Astrocyte of the cerebellum (primary cell): ENCODE measurements at regions not wholly inside any gene's neighbourhood (a gene's known extent, or its start where the extent isn't known, plus 50 kb on each side); places are given as distances from the start of the nearest gene placed in this dataset.

Experiments
- DNase-seq: peaks from one replicate; pipeline ENCODE4 v3.0.0-alpha.2; 2011; ENCODE audit warnings: low read depth
- H3K4me3 ChIP-seq: 2 replicates; pipeline ENCODE4 v1.5.1; 2011; ENCODE audit warnings: mild to moderate bottlenecking, low read depth, low read length, moderate library complexity
- CTCF ChIP-seq: IDR thresholded peaks from 2 replicates; pipeline ENCODE4 v1.5.1; 2012; ENCODE audit warnings: low read length, low read depth, moderate library complexity, mild to moderate bottlenecking; ENCODE audit errors: missing control alignments
- in situ Hi-C: cut with HindIII; loops from 2 replicates; pipeline ENCODE4 v1.10.0; 2017; ENCODE audit warnings: low sequenced_read_pairs

GRCh38 chr2:145845207-145845894 lies 1325.4 kb upstream of the ZEB2 start:
- no peak overlapping the region for H3K4me3 ChIP-seq
- no peak for TF ChIP-seq CTCF
- DNase-seq = no peak
- in situ Hi-C loops = no loop called here

DNA sequence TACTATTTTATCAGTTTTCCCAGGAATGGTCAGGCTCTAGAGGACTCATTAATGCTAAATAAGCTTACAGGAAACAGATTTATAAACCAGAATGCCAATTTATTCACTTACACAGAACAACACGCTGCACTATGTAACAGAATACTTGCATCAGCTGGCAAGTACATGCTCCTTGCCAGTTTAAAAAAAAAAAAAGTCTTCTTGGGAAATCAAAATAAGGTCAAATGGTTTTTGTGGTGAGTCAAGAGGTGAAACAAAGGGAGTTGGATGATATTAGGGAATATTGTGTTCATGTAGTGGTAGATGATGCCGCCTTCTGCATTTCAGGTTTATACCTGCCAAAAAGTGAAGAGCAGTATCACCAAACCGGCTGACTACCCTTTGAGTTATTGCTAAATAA lies 1322.1 kb upstream of the ZEB2 start:
- no peak for TF ChIP-seq CTCF
- in situ Hi-C loops = no loop called here
- DNase-seq = no peak
- no peak overlapping the region for H3K4me3 ChIP-seq

DNA sequence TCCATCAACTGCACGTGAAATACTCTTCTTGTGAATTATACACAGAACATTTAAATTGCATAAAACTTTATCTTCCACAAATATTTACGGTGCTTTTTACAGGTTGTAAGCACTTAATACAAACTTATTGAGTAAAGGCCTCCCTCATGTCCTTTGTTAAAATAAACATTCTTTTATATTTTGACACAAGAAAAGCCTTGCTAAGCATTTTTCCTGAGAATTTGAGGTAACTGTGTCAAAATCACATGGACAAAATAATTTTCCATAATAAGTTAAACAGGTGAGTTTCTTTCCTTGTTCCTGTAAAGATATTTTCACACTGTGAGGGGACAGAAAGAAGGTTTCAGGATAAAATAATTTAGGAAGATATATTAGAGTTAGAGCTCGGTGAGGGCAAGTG lies 1317.1 kb upstream of the ZEB2 start:
- in situ Hi-C loops = no loop called here
- no peak for DNase-seq
- TF ChIP-seq CTCF = no peak
- no peak overlapping the region for H3K4me3 ChIP-seq

DNA sequence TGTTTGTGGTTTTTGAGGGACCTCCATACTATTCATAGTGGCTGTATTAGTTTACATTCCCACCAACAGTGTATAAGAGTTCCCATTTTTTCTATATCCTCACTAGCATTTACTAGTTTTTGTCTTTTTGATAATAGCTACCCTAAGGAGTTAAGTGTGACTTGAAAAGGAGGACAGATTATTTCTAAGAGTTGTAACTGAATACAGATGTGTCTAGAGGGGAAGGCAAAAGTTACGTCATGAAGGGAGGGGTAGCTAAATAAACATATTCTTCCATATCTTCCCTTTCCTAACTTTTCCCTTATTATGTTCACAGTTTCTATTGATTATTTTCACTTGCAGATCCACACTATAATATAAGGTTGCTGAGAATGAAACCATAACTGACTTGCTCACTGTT lies 1315.7 kb upstream of the ZEB2 start:
- in situ Hi-C loops = no loop called here
- TF ChIP-seq CTCF = no peak
- DNase-seq = no peak
- no peak overlapping the region for H3K4me3 ChIP-seq

DNA sequence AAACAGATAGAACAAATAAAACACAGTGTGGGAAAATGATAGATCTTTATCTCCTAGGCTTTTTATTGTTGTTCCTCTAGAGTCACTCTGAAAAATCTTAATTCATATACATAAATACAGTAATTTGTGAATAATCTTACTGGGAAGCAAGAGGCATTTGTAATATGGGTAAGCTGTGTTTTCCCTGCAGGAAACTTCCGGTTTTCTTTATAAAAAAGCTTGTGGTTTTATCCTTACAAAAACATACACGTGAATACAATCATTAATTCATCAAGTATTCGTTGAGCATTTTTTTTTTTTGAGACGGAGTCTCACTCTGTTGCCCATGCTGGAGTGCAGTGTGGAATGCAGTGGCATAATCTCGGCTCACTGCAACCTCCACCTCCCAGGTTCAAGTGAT lies 1312.8 kb upstream of the ZEB2 start:
- no peak for DNase-seq
- H3K4me3 ChIP-seq = no peak overlapping the region
- TF ChIP-seq CTCF = no peak
- in situ Hi-C loops = no loop called here

GRCh38 chr2:145829931-145830330 lies 1310.0 kb upstream of the ZEB2 start:
- no peak for DNase-seq
- TF ChIP-seq CTCF = no peak
- in situ Hi-C loops = no loop called here
- H3K4me3 ChIP-seq = no peak overlapping the region
